Aorta (tissue), 5 donors: ENCODE measurements at regions not wholly inside any gene's neighbourhood (a gene's known extent, or its start where the extent isn't known, plus 50 kb on each side); places are given as distances from the start of the nearest gene placed in this dataset.

Source experiments
- ATAC-seq: fragments of 200-7000 bp; cut with Tn5 transposase; one replicate; pipeline ENCODE4 v1.9.1; 2022; ENCODE audit warnings: moderate library complexity; ENCODE audit not compliant: low FRiP score
- DNase-seq, 2 donors: peaks; one replicate each; pipeline ENCODE4 v3.0.0-alpha.2; 2020
- H3K27ac ChIP-seq, 2 donors: one replicate each; pipeline ENCODE4 v1.5.1; 2013; ENCODE audit warnings: low read length in 2 of 2, mild to moderate bottlenecking in 2 of 2, moderate library complexity in 2 of 2, control low read depth in 1 of 2, inconsistent platforms in 1 of 2, low read depth in 1 of 2
- H3K27me3 ChIP-seq, 2 donors: one replicate each; pipeline ENCODE4 v1.6.1; 2013; ENCODE audit warnings: control low read depth in 1 of 2, low read length in 1 of 2, mild to moderate bottlenecking in 1 of 2, moderate library complexity in 1 of 2; ENCODE audit not compliant: insufficient read depth in 2 of 2, control insufficient read depth in 1 of 2
- H3K36me3 ChIP-seq, 2 donors: one replicate each; pipeline ENCODE4 v1.6.1; 2013; ENCODE audit warnings: control low read depth in 1 of 2, low read length in 1 of 2, mild to moderate bottlenecking in 1 of 2; ENCODE audit not compliant: insufficient read depth in 2 of 2, control insufficient read depth in 1 of 2
- H3K4me1 ChIP-seq, 2 donors: one replicate each; pipeline ENCODE4 v1.6.1; 2013; ENCODE audit warnings: low read length in 2 of 2, control low read depth in 1 of 2, mild to moderate bottlenecking in 1 of 2, moderate library complexity in 1 of 2; ENCODE audit not compliant: insufficient read depth in 2 of 2, control insufficient read depth in 1 of 2
- H3K4me3 ChIP-seq, 2 donors: one replicate each; pipeline ENCODE4 v1.5.1; 2013; ENCODE audit warnings: low read length in 2 of 2, control low read depth in 1 of 2, mild to moderate bottlenecking in 1 of 2
- H3K9me3 ChIP-seq: one replicate; pipeline ENCODE4 v1.6.1; 2013; ENCODE audit warnings: mild to moderate bottlenecking, low read length; ENCODE audit not compliant: control insufficient read depth
- WGBS, 2 donors: extraction: QIAGEN DNeasy Blood & Tissue Kit; methylation state at CpG; one replicate each; pipeline ENCODE4 v1.1.7; 2013; 5-methylcytosine and 5-hydroxymethylcytosine counted together
- intact Hi-C, 2 donors: fragments of 100-400 bp; cut with DNase I; formaldehyde crosslinking; loops; one replicate each; pipeline versions ENCODE4 v1.14.2 to v1.15.0; 2022
- donor health status: healthy with polysubstance abuse.
- donor health status: Bipolar disorder and iron deficiency.
- donor health status: DM: no; HTN: no; CAD: no.
- donor health status: DM: no; HTN: no; CAD: no.
- donor health status: DM: yes; HTN: yes; CAD: no.

- no peaks in the 10 kb centered on the region for H3K27me3 ChIP-seq
- no peak overlapping the region for H3K4me3 ChIP-seq
- intact Hi-C loops: no loop called here
- no peaks in the 10 kb centered on the region for H3K9me3 ChIP-seq
- no peak for DNase-seq
- no peak for ATAC-seq
- H3K36me3 ChIP-seq: no peaks in the 10 kb centered on the region
- WGBS, 2 donors: 94 to 99% methylated on average over 1 of the region's 1 CpG
- H3K27ac ChIP-seq: no peak overlapping the region
- H3K4me1 ChIP-seq: no peaks in the 10 kb centered on the region
These were observed 80.6 kb upstream of the VRK2 start for GRCh38 chr2:57965961-57966360.

GRCh38 chr2:57973621-57974186 is 72.9 kb upstream of the VRK2 start:
- H3K36me3 ChIP-seq: no peaks in the 10 kb centered on the region
- no peaks in the 10 kb centered on the region for H3K9me3 ChIP-seq
- WGBS, 2 donors: 78 to 87% methylated on average over 2 of the region's 2 CpGs
- no peaks in the 10 kb centered on the region for H3K27me3 ChIP-seq
- intact Hi-C loops: no loop called here
- H3K27ac ChIP-seq: no peak overlapping the region
- no peak for ATAC-seq
- DNase-seq: no peak
- no peak overlapping the region for H3K4me3 ChIP-seq
- H3K4me1 ChIP-seq: no peaks in the 10 kb centered on the region

GRCh38 chr2:57979158-57979557 is 67.4 kb upstream of the VRK2 start:
- no peaks in the 10 kb centered on the region for H3K9me3 ChIP-seq
- no peak overlapping the region for H3K27ac ChIP-seq
- H3K27me3 ChIP-seq: no peaks in the 10 kb centered on the region
- ATAC-seq: no peak
- 91 to 93% methylated on average over 4 of the region's 4 CpGs for WGBS, 2 donors
- H3K4me3 ChIP-seq: no peak overlapping the region
- no peaks in the 10 kb centered on the region for H3K36me3 ChIP-seq
- no peak for DNase-seq
- no peaks in the 10 kb centered on the region for H3K4me1 ChIP-seq
- intact Hi-C loops: no loop called here

- 7 to 9% methylated on average over 1 of the region's 1 CpG for WGBS, 2 donors
- Histone ChIP-seq H3K27me3 (no peaks in the 10 kb centered on the region), H3K27ac (no peak overlapping the region), H3K4me1 (no peaks in the 10 kb centered on the region), H3K4me3 (no peak overlapping the region), H3K9me3 (no peaks in the 10 kb centered on the region), H3K36me3 (no peaks in the 10 kb centered on the region)
- no peak for DNase-seq
- intact Hi-C loops: no loop called here
- ATAC-seq: no peak
These were observed 65.4 kb upstream of the VRK2 start for GRCh38 chr2:57981083-57981768.

- intact Hi-C loops: no loop called here
- Histone ChIP-seq H3K4me1 (no peaks in the 10 kb centered on the region), H3K9me3 (no peaks in the 10 kb centered on the region), H3K36me3 (no peaks in the 10 kb centered on the region), H3K27ac (no peak overlapping the region), H3K27me3 (no peaks in the 10 kb centered on the region), H3K4me3 (no peak overlapping the region)
- DNase-seq (no peak), ATAC-seq (no peak)
These were observed 58.6 kb upstream of the VRK2 start for GRCh38 chr2:57987835-57988573.

GRCh38 chr2:57990118-57990725 is 56.4 kb upstream of the VRK2 start:
- Histone ChIP-seq H3K4me1 (no peaks in the 10 kb centered on the region), H3K27ac (no peak overlapping the region), H3K36me3 (no peaks in the 10 kb centered on the region), H3K9me3 (no peaks in the 10 kb centered on the region), H3K4me3 (no peak overlapping the region), H3K27me3 (no peaks in the 10 kb centered on the region)
- ATAC-seq (no peak), DNase-seq (no peak)
- WGBS, 2 donors: 12 to 15% methylated on average over 2 of the region's 2 CpGs
- intact Hi-C loops: no loop called here
